HG02571 (cell line): ENCODE measurements at regions not wholly inside any gene's neighbourhood (a gene's known extent, or its start where the extent isn't known, plus 50 kb on each side); places are given as distances from the start of the nearest gene placed in this dataset.
"Not testable (repeated sequence)": the region's sequence is repeated elsewhere in the genome, so short reads cannot be mapped to it uniquely, and the experiment has no call there.

ENCODE experiments used
- ATAC-seq: cut with Tn5 transposase; IDR thresholded peaks from one replicate; pipeline ENCODE4 v1.9.1; 2021; ENCODE audit warnings: mild to moderate bottlenecking, moderate library complexity; ENCODE audit not compliant: unreplicated experiment

DNA sequence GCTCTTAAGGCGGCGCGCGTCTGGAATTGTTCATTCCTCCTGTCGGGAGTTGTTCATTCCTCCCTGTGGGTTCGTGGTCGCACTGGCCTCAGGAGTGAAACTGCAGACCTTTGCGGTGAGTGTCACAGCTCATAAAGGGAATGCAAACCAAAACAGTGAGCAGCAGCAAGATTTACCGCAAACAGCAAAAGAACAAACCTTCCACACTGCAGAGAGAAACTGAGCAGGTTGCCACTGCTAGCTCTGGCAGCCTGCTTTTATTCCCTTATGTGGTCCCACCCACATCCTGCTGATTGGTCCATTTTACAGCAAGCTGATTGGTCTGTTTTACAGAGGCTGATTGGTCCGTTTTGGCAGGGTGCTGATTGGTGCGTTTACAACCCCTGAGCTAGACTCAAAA is 1365.3 kb upstream of the WWC1 start:
- ATAC-seq, result no peak

DNA sequence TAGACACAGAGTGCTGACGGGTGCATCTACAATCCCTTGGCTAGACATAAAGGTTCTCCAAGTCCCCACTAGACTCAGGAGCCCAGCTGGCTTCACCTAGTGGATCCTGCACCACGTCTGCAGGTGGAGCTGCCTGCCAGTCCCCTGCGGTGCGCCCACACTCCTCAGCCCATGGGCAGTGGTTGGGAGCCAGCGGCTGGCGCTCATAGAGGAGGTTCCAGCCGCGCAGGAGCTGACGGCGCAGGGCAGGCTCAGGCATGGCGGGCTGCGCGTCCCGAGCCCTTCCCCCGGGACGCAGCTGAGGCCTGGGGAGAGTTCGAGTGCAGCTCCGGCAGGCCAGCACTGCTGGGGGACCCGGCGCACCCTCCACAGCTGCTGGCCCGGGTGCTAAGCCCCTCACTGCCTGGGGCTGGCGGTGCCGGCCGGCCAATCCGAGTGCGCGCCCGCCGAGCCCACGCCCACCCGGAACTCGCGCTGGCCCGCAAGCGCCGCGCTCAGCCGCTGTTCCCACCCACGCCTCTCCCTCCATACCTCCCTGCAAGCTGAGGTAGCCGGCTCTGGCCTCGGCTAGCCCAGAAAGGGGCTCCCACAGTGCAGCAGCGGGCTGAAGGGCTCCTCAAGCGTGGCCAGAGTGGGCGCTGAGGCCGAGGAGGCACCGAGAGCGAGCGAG is 1364.5 kb upstream of the WWC1 start:
- not testable (repeated sequence) for ATAC-seq

DNA sequence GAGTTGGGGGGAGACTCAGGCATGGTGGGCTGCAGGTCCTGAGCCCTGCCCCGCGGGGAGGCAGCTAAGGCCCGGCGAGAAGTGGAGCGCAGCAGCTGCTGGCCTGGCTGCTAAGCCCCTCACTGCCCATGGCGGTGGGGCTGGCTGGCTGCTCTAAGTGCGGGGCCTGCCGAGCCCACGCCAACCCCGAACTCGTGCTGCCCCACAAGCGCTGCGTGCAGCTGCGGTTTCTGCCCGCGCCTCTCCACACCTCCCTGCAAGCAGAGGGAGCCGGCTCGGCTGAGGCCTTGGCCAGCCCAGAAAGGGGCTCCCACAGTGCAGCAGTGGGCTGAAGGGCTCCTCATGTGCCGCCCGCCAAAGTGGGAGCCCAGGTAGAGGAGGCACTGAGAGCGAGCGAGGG is 1355.1 kb upstream of the WWC1 start:
- no peak for ATAC-seq

DNA sequence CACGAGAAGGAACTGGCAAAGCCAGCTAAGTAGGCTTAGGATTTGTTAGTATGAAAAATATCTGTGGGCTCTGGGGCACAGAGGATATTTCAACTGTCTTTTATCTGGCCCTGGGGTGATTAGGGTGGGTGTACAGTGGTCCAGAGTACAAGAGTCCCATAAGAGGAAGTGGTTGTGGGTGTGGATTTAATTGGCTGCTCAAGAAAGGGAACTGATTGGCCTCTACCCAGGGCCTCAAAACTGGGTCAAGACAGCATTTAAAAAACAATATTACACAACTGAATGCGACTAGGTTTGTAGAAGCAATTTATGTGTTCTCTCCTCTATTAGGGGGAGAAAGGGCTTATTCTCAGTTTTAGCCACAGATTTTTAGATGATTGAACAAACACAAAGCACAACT is 1353.4 kb upstream of the WWC1 start:
- no peak for ATAC-seq

DNA sequence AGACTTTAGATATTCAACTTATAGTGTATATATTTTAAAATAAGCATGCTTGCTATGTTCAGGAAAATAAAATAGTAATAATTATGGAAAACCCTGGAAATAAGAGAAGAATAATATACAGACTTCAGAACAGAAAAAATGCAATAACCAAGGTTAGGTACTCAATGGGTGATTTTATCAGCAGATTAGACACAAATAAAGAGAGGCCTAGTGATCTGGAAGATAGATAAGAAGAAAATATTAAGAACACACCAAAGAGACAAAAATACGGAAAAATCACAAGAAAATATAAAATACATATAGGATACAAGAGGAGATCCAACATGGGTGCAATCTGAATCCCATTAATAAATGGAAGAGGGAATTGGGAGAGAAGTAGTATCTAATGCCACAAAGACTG is 1348.5 kb upstream of the WWC1 start:
- no peak for ATAC-seq

DNA sequence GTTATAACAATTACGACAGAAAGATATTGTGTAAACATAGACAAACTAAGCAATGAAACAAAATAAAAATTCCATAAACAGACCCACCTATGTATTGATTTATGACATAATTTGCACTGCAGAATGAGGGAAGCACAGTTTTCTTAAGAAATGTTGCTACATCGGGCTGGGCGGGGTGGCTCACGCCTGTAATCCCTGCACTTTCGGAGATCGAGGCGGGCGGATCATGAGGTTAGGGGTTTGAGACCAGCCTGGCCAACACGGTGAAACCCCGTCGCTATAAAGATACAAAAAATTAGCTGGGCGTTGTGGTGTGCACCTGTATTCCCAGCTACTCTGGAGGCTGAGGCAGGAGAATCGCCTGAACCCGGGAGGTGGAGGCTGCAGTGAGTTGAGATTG is 1344.4 kb upstream of the WWC1 start:
- ATAC-seq, result no peak

DNA sequence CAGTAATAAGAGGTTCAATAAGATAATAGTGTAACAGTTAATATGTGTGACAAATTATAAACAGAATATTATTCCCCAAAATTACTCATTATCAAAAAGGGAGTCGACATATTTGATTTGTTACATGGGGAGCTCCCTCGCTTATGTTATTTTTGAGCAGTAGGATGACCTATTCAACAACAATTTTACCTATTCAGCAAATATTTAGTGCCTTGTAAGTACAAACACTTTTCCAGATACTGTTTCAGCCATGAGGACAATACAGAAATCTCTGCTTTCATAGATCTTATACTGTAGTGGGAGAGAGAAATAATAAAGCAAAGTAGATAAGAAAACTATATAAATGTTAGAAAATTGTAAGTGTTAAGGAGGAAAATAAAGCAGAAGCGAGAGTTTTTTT is 1342.8 kb upstream of the WWC1 start:
- ATAC-seq, result no peak

DNA sequence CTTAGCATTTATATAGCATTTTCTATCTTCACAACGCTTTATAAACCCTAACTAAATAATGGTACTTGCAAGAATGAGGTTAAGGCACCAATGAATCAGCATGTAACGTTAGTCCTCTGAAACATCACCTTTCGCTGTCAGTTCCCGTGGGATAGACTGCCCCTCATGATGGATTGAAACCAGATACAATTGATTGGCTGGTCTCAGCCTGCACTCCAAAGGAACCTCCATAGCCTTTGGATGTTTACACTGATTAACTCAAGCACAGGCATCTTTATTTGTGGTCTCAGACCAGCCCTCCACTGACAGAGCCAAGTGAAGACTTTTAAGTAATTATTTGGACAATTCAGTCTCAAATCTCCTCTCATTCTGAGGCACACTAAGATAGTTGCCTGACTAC is 1339.4 kb upstream of the WWC1 start:
- no peak for ATAC-seq

DNA sequence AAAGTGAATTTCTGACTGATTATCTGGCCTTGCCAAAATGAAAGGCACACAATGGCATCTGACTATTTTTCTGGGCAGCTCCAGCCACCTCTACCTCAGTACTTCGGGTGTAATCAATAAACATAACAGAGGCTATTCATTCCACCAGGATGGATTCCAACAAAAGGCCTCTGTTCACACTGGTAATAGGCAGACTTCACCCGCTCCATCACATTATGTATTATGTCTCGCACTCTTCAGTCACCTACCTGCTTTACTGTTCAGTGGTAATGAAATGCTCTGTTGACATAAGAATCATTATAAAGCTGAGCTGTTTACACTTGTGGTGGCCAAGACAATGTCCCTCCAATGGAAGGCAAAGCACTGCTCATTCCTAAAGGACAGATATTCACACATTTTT is 1333.7 kb upstream of the WWC1 start:
- no peak for ATAC-seq

DNA sequence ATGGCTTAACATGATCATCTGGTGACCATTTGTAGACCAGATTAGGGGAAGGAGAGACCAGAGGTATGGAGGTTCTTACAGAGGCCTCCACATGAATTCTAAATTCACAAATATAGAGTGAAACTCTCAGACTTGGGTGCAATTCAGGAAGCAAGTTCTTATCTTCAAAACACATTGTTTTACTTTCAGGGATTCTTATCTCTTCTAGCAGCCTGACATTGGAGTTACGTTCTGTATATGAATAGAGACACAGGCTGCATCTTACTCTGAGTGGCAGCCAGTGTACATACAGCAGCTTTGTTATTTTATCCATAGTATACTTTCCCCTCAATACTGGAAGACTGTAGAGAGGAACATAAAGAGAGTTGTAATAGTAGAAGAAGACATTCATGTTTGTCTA is 1331.7 kb upstream of the WWC1 start:
- no peak for ATAC-seq

DNA sequence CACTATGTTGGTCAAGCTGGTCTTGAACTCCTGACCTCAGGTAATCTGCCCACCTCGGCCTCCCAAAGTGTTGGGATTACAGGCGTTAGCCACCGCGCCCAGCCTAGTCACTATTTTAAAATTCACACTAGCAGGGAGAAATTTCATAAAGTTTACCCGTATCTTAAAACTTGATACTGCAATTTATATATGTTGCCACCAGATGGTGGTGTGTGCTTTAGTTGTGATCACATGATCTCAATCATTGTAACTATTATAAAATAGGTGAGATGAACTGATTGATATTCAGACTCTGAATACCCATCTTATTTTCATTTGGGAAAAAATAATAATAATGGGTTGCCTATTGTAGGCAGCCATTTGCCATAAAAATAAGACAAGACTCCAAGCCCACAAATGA is 1330.4 kb upstream of the WWC1 start:
- ATAC-seq, result no peak

DNA sequence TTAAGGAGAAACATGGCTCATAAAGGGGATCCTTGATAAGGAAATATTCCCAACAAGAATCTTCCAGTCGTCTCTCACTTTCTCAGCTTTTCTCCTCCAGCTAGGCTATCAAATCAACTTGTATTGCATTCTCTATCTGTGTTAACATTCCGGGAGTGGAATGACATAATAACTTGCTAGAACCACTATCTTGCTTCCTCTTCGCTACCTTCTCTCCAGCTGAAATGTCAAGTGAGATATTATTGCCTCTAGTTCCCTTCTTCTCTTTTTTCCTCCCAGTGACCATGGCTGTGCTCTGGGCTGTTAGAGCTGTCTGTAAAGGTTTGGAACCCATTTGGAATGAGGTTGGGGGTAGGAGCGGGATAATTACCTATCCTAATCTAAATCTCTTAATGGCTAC is 1329.5 kb upstream of the WWC1 start:
- ATAC-seq, result no peak

DNA sequence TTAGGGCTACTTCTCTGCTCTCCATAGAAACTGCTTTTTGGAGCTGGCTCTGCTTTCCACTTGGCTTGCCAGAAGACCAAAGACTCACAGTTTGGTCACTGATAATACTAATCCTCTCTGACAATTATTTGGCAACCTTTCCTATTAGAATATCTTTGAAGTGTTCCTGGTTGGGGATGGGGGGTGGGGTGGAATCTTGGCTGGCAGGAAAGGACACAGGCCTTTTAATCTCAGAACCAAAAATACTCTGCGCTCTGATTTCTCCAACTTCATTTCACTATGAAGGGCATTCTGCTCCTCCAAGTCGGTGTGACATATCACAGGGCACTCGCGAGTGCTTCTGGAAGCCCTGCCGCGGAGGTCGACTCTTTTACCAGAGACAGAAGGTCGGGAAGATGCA is 1329.0 kb upstream of the WWC1 start:
- ATAC-seq, result no peak

DNA sequence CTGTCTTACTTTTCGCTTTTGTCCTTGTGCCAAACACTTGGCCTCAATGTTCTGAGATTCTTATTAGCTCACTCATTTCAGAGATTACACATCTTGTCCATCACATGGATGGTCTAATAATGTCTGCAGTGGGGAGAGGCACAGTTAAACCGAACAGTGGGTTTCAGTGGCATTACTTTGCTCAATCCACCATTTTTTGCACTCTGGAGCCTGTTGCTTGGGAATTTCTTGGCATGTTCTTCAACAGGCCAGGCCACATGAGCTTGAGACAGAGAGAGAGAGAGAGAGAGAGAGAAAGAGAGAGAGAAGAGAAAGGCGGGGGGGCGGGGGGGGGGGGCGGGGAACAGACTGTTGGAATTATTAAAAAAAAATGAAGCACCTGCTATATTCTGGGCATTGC is 1327.8 kb upstream of the WWC1 start:
- no peak for ATAC-seq

DNA sequence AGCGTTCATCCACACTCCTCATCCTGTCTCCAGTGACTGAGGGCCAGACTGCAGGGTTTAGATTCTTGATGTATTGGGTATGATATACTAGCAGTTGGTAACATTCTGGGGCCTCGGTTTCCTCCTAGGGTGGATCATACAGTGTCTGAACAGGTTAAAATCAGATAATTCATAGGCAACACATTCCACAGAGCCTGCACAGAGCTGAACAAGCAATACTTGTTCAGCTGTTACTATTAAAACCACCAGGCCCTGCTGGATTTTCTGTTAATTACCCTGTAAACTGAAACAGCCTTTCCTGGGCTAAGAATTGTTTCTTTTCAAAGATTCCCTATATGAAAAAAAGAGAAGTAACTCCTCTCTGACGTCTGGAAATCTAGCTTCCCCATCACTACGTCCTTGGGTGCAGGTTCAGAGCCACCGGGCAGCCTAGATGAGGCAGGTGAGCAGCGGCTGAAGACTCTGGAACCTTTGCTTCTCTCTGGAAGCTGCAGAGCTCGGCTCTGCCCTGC is 1313.5 kb upstream of the WWC1 start:
- ATAC-seq, result no peak

DNA sequence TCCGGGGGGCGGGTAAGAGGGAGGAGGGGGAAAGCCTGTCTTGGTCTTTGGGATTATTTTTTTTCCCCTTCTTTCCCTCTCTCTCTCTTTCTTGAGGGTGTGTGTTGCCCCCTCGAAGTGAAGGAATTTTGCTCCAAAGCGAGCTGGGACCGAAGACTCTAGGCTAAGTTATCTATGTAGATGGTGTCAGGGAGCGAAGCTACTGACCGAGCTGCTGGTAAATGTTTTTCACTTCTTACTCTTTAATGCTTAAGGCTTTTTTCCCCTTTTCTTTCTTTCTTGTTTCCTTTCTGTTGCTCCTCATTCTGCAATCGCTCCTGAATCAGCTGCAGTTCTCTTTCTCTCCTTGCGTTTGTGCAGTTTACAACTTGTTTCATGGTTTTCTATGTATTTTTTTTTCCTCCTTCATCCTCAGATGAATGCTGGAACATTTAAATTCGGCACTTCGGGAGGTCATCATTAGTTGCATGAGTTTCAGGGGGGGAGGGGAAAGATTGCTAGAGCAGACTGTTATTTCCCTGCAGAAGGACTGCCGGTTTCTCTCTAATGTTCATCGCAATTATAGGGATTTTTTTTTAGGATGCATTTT is 1312.0 kb upstream of the WWC1 start:
- ATAC-seq, result no peak

DNA sequence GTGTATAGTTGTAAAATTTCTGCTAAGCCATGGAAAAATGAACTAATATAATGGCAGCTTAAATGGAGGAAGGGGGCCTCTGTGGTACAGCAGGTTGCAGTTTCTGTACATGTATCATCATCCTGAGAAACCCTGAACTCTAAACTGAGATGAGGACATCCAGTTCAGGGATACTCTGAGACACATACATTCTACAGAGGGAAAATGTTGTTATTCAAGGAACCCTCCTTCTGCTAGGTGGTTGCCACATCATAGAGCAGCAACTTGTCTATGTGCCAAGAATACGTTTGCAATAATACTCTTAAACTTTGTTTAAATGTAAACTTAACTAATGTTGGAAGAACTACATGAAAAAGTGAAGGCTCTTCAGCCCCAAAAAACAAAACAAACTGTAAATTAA is 1310.8 kb upstream of the WWC1 start:
- ATAC-seq, result no peak

DNA sequence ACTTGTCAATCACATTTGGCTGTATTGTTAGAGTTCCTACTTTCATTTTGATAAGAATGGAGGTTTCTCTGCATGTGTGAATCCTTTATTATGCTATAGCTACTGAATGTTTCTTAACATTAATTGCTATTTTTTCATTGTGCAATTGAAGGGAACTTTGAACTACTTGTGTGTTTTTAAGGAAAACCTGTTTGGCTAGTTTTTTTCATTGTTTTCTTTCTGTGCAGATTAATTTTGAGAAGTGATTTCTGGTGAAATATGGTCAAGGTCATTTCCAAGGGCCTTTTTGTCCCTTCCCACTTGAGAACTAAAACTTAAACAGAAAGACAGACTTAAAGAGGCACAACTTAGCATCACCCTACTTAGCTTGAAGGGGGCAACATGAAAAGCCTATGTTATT is 1309.2 kb upstream of the WWC1 start:
- ATAC-seq, result no peak

DNA sequence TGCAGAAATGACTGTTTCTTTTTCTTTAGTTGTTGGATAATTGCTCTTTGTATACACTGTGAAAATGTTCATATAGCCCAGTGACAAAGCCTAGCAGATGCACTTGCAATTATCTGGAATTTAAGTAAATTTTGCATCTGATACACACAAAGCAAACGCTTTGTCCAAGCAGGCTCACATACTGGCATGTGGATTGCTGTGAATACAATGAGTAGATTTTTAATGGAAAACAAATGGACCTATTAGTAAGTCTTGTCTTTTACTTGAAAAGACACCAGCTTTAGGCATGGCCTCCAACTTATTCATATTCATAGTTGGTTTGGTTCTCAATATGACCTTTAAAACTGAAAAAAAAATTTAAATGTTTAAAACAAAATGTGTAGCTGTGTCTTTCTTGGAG is 1299.8 kb upstream of the WWC1 start:
- ATAC-seq, result no peak

DNA sequence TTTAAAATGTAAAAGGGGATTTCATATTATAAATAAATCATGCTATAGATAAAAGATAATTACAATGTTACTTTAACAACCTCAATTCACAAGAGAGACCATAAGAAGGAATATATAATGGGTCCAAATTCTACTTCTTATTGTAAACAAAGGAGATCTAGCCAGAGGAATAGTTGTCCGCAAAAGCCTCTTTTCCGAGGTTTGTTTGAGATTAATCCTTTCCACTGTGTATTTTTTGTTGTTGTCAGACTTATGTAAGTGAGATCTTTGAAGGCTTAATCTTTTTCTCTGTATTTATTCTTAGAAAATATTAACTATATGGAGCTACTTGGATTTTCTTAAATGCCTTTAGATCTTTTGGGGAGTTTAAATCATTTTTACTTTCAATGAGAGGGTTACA is 1299.3 kb upstream of the WWC1 start:
- no peak for ATAC-seq

DNA sequence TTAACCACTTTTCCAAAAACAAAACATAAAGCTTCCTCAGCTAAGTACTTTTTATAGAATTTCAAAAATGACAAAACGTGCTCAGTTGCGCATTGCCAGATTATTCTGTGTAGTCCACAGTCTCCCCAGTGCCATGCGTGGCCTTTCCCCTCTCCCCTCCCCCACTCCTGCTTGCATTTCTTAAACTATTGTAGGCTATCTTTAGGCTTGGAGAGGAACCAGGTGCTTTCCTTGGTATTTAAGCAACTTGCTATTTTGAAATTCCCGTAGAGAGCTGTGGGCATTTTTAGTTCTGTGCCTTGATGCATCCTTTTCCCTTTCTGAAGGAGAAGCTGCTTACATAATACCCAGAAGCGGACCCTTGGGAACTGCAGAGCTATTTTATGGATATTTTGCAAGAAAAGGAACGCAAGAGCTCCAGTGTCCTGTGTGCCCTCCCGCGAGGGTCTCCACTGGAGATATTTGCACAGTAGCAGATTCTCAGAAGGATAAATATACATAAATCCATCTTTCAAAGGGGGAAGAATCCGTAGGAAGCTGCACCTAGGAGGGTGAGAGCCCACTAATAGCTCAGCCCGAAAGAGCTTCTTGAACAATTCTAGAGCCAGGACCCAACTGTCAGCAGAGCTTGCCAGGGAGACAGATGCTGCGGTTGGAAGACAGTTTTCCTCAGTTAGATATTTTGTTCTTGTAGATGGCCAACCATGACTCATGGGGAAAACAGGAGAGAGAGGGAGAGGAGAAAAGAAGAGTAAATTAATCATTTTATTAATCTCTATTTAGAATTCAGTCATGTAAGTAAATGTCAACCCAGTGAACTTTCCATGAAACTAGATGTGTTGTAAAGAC is 1298.3 kb upstream of the WWC1 start:
- ATAC-seq, result no peak

DNA sequence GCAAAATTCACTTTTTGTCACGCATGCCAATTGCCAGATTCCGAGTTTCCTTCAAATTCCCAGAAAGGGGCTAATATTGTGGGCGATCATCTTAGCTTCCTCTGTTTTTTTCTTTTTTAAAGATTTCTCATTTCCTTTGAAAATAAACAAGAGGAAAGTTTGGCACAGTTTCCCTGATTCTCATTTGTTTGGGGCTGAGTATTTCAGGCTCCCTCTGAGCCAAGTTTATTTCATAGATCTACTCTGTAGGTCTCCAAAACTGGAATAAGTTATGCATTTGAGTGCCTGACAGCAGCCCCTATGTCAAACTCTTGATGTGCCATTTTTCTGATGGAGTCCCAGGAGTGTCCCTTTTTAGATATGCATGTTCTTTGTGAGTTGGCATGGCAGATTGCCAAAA is 1297.2 kb upstream of the WWC1 start:
- no peak for ATAC-seq
